ENCODE measurements at regions not wholly inside any gene's neighbourhood (a gene's known extent, or its start where the extent isn't known, plus 50 kb on each side); places are given as distances from the start of the nearest gene placed in this dataset.

DNA sequence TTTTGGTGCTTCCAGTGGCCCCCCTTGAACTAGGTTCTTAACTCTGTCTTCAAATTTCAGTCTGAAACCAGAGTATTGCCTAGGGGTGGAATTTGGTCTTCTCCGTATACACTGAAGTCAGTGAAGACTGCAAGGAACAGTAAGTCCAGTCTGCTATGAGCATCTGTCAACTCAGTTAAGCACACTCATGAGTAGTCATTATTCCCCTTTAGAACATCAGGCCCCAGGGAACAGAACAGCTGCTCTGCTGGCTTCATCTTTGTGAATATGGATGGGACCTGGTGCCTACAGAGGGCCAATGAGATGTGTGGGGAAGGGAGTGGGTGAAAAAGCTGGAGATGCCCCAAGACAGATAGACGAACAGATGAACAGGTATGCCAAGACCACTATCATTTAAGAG is 85.2 kb upstream of the PRR23C start:
- Histone ChIP-seq H4K5ac (ENCODE audit: insufficient read length, low read depth, low read length) (no peak overlapping the region), H3K4me1 (ENCODE audit: insufficient read depth, low read length) (no peaks in the 10 kb centered on the region), H2BK20ac (ENCODE audit: low read depth, low read length, poor library complexity, severe bottlenecking) (no peak overlapping the region), H3K9me3 (ENCODE audit: control insufficient read depth, low read depth, low read length) (no peaks in the 10 kb centered on the region), H3K18ac (ENCODE audit: insufficient read length, low read depth, low read length) (no peak overlapping the region), H3K14ac (ENCODE audit: insufficient read depth, low read length) (no peak overlapping the region), H3K27me3 (ENCODE audit: insufficient read depth, low read length) (no peaks in the 10 kb centered on the region), H3T11ph (ENCODE audit: low read length) (no peak overlapping the region), H2AFZ (ENCODE audit: low read length) (no peak overlapping the region), H2AK5ac (ENCODE audit: insufficient read length, low read length) (no peak overlapping the region), H2BK12ac (ENCODE audit: insufficient read length, low read depth, low read length) (no peak overlapping the region), H3K23ac (ENCODE audit: insufficient read length, low read depth, low read length) (no peak overlapping the region), H2BK15ac (ENCODE audit: low read depth, low read length) (no peak overlapping the region), H3K27ac (ENCODE audit: insufficient read length, low read depth, low read length) (no peak overlapping the region), H3K79me1 (ENCODE audit: insufficient read depth, low read depth, low read length, poor library complexity, severe bottlenecking) (no peaks in the 10 kb centered on the region), H2BK120ac (ENCODE audit: low read depth, low read length, poor library complexity, severe bottlenecking) (no peak overlapping the region), H3K23me2 (ENCODE audit: insufficient read length, low read depth, low read length, poor library complexity, severe bottlenecking) (no peaks in the 10 kb centered on the region), H2BK5ac (ENCODE audit: insufficient read length, low read length) (no peak overlapping the region), H4K91ac (ENCODE audit: insufficient read length, low read depth, low read length) (no peak overlapping the region), H4K20me1 (ENCODE audit: control insufficient read depth, insufficient read depth, insufficient read length) (no peaks in the 10 kb centered on the region), H3K4me2 (ENCODE audit: insufficient read depth, insufficient read length, low read length) (no peak overlapping the region), H3K79me2 (ENCODE audit: insufficient read depth, low read length) (no peaks in the 10 kb centered on the region), H3K4ac (ENCODE audit: low read depth, low read length) (no peak overlapping the region), H3K56ac (ENCODE audit: insufficient read length, low read depth, low read length) (no peak overlapping the region), H4K8ac (replicated peaks; ENCODE audit: insufficient read length, low read depth, low read length) (no peak overlapping the region), H3K9ac (ENCODE audit: extremely low read depth, insufficient read length, low read length) (no peak overlapping the region)
- no peak overlapping the region for H3K27ac Mint-ChIP-seq
- peaks cover 5 to 13% of the 10 kb centered on the region in 2 experiments for H3K4me1 Mint-ChIP-seq
- H3K36me3 Mint-ChIP-seq (ENCODE audit: insufficient read depth in 1 of 3, low read depth in 3 of 3) = no peaks in the 10 kb centered on the region
- H3K27me3 Mint-ChIP-seq (ENCODE audit: low read depth) = peaks cover 13% of the 10 kb centered on the region
- H3K4me3 Mint-ChIP-seq = no peak overlapping the region
- TF ChIP-seq, protein P1, sequence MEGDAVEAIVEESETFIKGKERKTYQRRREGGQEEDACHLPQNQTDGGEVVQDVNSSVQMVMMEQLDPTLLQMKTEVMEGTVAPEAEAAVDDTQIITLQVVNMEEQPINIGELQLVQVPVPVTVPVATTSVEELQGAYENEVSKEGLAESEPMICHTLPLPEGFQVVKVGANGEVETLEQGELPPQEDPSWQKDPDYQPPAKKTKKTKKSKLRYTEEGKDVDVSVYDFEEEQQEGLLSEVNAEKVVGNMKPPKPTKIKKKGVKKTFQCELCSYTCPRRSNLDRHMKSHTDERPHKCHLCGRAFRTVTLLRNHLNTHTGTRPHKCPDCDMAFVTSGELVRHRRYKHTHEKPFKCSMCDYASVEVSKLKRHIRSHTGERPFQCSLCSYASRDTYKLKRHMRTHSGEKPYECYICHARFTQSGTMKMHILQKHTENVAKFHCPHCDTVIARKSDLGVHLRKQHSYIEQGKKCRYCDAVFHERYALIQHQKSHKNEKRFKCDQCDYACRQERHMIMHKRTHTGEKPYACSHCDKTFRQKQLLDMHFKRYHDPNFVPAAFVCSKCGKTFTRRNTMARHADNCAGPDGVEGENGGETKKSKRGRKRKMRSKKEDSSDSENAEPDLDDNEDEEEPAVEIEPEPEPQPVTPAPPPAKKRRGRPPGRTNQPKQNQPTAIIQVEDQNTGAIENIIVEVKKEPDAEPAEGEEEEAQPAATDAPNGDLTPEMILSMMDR (conservative IDR thresholded peaks at IDR 0.05) = no peak
- no peak for DNase-seq
- WGBS (ENCODE audit: extremely low coverage, insufficient read length, low lambda C conversion rate) = no CpG with 5 or more reads among the region's 2 CpGs
- H3K9me3 Mint-ChIP-seq = no peaks in the 10 kb centered on the region
